Panc1 (cell line): ENCODE measurements at regions not wholly inside any gene's neighbourhood (a gene's known extent, or its start where the extent isn't known, plus 50 kb on each side); places are given as distances from the start of the nearest gene placed in this dataset.

Source experiments
- ATAC-seq: fragments of 200-7000 bp; cut with Tn5 transposase; 2 replicates; pipeline ENCODE4 v1.9.1; 2020; ENCODE audit warnings: mild to moderate bottlenecking, moderate library complexity
- BruUV-seq: library from RNA; stranded (reverse); fragments of 400-500 nt; replicated peaks from 2 replicates; lab custom pipeline; 2021; lab: Mats Ljungman, UMichigan
- CTCF ChIA-PET: fragments of 300-600 bp; sonication (Branson Sonifier 250); formaldehyde crosslinking; loops from one replicate; lab custom pipeline; 2022; ENCODE audit warnings: antibody characterized with exemption; lab: Charles Lee
- POLR2A ChIA-PET: fragments of 300-600 bp; sonication (Branson Sonifier 250); formaldehyde crosslinking; loops from one replicate; lab custom pipeline; 2022; ENCODE audit warnings: antibody characterized with exemption; lab: Charles Lee
- DNase-seq: peaks from one replicate; pipeline ENCODE4 v3.0.0-alpha.2; 2010; ENCODE audit warnings: low read depth, low spot score
- H3K27ac ChIP-seq: 2 replicates; pipeline ENCODE4 v1.5.1; 2011; ENCODE audit warnings: mild to moderate bottlenecking, low read length, inconsistent platforms
- H3K27me3 ChIP-seq: fragments of 200-500 bp; sonication (Bioruptor generic); 2 replicates; pipeline ENCODE4 v1.6.0; 2014; ENCODE audit warnings: low read length, inconsistent platforms; ENCODE audit not compliant: control insufficient read depth, insufficient read depth
- H3K36me3 ChIP-seq: fragments of 200-500 bp; sonication (Bioruptor generic); 2 replicates; pipeline ENCODE4 v1.5.1; 2014; ENCODE audit warnings: inconsistent platforms, mild to moderate bottlenecking, low read length, moderate library complexity; ENCODE audit not compliant: control insufficient read depth, insufficient read depth
- H3K4me1 ChIP-seq: 2 replicates; pipeline ENCODE4 v1.5.1; 2011; ENCODE audit warnings: inconsistent platforms, mild to moderate bottlenecking, low read length, moderate library complexity; ENCODE audit not compliant: control insufficient read depth, insufficient read depth
- H3K4me3 ChIP-seq, 2 experiments: 2 replicates each; pipeline ENCODE4 v1.5.1; 2011 to 2012; ENCODE audit warnings: low read depth in 2 of 2, low read length in 2 of 2, mild to moderate bottlenecking in 2 of 2, inconsistent platforms in 1 of 2, moderate library complexity in 1 of 2
- H3K9me3 ChIP-seq: fragments of 200-500 bp; sonication (Bioruptor generic); 2 replicates; pipeline ENCODE4 v1.5.1; 2014; ENCODE audit warnings: low read depth, mild to moderate bottlenecking, inconsistent platforms, low read length, moderate library complexity; ENCODE audit not compliant: control insufficient read depth, insufficient read depth
- CTCF ChIP-seq: fragments of 450-650 bp; IDR thresholded peaks from 2 replicates; pipeline ENCODE4 v1.5.1; 2017; ENCODE audit warnings: mild to moderate bottlenecking
- POLR2AphosphoS5 ChIP-seq: IDR thresholded peaks from 2 replicates; pipeline ENCODE4 v1.6.1; 2012; ENCODE audit warnings: mild to moderate bottlenecking, low read depth, low read length, moderate library complexity
- REST ChIP-seq, 2 experiments: IDR thresholded peaks; 2 replicates each; pipeline ENCODE4 v1.6.1; 2011 to 2012; ENCODE audit warnings: low read depth in 2 of 2, control low read depth in 1 of 2, low read length in 1 of 2, mild to moderate bottlenecking in 1 of 2, moderate library complexity in 1 of 2; ENCODE audit not compliant: insufficient read depth in 1 of 2
- SIN3A ChIP-seq: IDR thresholded peaks from 2 replicates; pipeline ENCODE4 v1.6.1; 2012; ENCODE audit warnings: low read depth, mild to moderate bottlenecking, low read length, moderate library complexity, borderline replicate concordance; ENCODE audit not compliant: insufficient read depth
- TCF7L2 ChIP-seq: IDR thresholded peaks from 2 replicates; pipeline ENCODE4 v1.6.1; 2011; ENCODE audit warnings: mild to moderate bottlenecking, low read depth, low read length, inconsistent platforms
- in situ Hi-C: cut with HindIII; loops from 2 replicates; pipeline ENCODE4 v1.10.0; 2016; ENCODE audit warnings: low sequenced_read_pairs, low pct_unique_long_range_greater_than_20kb
- intact Hi-C: fragments of 100-400 bp; cut with micrococcal nuclease; formaldehyde crosslinking; loops from one replicate; pipeline ENCODE4 v1.10.0; 2022; ENCODE audit not compliant: unreplicated experiment

GRCh38 chr4:13765539-13765938, 138.0 kb upstream of the BOD1L1 start:
- intact Hi-C loops (no loop called here), in situ Hi-C loops (no loop called here)
- no peak overlapping the region for H3K27ac ChIP-seq
- H3K36me3 ChIP-seq: no peaks in the 10 kb centered on the region
- H3K9me3 ChIP-seq: no peaks in the 10 kb centered on the region
- no peaks in the 10 kb centered on the region for H3K27me3 ChIP-seq
- no peak for DNase-seq
- H3K4me3 ChIP-seq: no peak overlapping the region
- POLR2A ChIA-PET: interaction anchor here (0.6 kb wide), 1 partner anchor 654 kb away, joined by 3 read pairs; no protein-coding TSS in a partner anchor
- CTCF ChIA-PET: no interaction called here
- ATAC-seq: no peak
- TF ChIP-seq CTCF (no peak), SIN3A (no peak), POLR2AphosphoS5 (no peak), REST (IDR thresholded peaks at IDR 0.05; ENCODE audit: insufficient read depth in 1 of 2, low read depth in 2 of 2, low read length in 1 of 2) (no peak), TCF7L2 (no peak)
- BruUV-seq: no TSS peak
- no peaks in the 10 kb centered on the region for H3K4me1 ChIP-seq

GRCh38 chr4:13766761-13767540, 139.4 kb upstream of the BOD1L1 start:
- CTCF ChIA-PET: no interaction called here
- DNase-seq (no peak), ATAC-seq (no peak)
- no peak overlapping the region for H3K27ac ChIP-seq
- in situ Hi-C loops: no loop called here
- H3K4me3 ChIP-seq: no peak overlapping the region
- H3K27me3 ChIP-seq: no peaks in the 10 kb centered on the region
- no peaks in the 10 kb centered on the region for H3K9me3 ChIP-seq
- POLR2A ChIA-PET: no interaction called here
- intact Hi-C loops: no loop called here
- no peaks in the 10 kb centered on the region for H3K36me3 ChIP-seq
- BruUV-seq: no TSS peak
- no peak for TF ChIP-seq SIN3A
- no peak for TF ChIP-seq REST (IDR thresholded peaks at IDR 0.05; ENCODE audit: insufficient read depth in 1 of 2, low read depth in 2 of 2, low read length in 1 of 2)
- TF ChIP-seq POLR2AphosphoS5: no peak
- TF ChIP-seq CTCF: no peak
- no peak for TF ChIP-seq TCF7L2
- H3K4me1 ChIP-seq: no peaks in the 10 kb centered on the region
